Esophagus squamous epithelium (tissue), 4 donors: ENCODE measurements at regions not wholly inside any gene's neighbourhood (a gene's known extent, or its start where the extent isn't known, plus 50 kb on each side); places are given as distances from the start of the nearest gene placed in this dataset.

Source experiments
- CTCF ChIP-seq, 6 experiments: fragments of 450-650 bp in 4 of 6; fragments of 200-600 bp in 2 of 6; sonication (generic) in 2 of 6; IDR thresholded peaks; one replicate each; pipeline ENCODE4 v1.5.1; 2016 to 2019; ENCODE audit warnings: antibody characterized with exemption in 6 of 6, mild to moderate bottlenecking in 4 of 6, moderate library complexity in 4 of 6
- POLR2A ChIP-seq, 4 donors: fragments of 450-650 bp; IDR thresholded peaks; one replicate each; pipeline ENCODE4 v1.6.1; 2017; ENCODE audit warnings: antibody characterized with exemption in 4 of 4, mild to moderate bottlenecking in 4 of 4, moderate library complexity in 3 of 4

GRCh38 chr13:40471911-40472310, 194.5 kb downstream of the FOXO1 start:
- TF ChIP-seq CTCF (IDR thresholded peaks at IDR 0.05) (no peak), POLR2A (IDR thresholded peaks at IDR 0.05) (no peak)
